ENCODE measurements at regions not wholly inside any gene's neighbourhood (a gene's known extent, or its start where the extent isn't known, plus 50 kb on each side); places are given as distances from the start of the nearest gene placed in this dataset.

DNA sequence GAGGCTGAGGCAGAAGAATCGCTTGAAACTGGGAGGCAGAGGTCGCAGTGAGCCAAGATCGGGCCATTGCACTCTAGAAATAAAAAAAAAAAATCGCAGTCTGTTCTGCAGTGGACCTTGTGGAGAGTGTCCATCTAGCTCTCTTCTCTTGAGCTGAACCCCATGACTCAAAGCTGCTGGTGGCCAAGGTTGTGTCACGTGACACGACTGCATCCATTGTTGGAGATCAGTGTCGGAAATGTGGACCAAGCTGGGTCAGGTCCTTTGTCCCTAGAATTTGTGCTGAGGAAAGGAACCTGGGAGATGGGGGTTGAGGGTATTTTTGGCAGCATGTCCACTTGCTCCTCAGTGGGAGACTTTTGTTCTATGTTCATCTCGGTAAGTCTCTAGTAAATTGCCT lies 564.8 kb upstream of the CDH4 start:
- TF ChIP-seq, protein P1, sequence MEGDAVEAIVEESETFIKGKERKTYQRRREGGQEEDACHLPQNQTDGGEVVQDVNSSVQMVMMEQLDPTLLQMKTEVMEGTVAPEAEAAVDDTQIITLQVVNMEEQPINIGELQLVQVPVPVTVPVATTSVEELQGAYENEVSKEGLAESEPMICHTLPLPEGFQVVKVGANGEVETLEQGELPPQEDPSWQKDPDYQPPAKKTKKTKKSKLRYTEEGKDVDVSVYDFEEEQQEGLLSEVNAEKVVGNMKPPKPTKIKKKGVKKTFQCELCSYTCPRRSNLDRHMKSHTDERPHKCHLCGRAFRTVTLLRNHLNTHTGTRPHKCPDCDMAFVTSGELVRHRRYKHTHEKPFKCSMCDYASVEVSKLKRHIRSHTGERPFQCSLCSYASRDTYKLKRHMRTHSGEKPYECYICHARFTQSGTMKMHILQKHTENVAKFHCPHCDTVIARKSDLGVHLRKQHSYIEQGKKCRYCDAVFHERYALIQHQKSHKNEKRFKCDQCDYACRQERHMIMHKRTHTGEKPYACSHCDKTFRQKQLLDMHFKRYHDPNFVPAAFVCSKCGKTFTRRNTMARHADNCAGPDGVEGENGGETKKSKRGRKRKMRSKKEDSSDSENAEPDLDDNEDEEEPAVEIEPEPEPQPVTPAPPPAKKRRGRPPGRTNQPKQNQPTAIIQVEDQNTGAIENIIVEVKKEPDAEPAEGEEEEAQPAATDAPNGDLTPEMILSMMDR (tag by site-specific recombination; IDR thresholded peaks at IDR 0.05): no peak
- no peak for TF ChIP-seq HOXA7 (CRISPR knock-in tag; IDR thresholded peaks at IDR 0.05; ENCODE audit: borderline replicate concordance)
- no peak for TF ChIP-seq KLF1 (tag by site-specific recombination; IDR thresholded peaks at IDR 0.05)
- TF ChIP-seq, protein P2, sequence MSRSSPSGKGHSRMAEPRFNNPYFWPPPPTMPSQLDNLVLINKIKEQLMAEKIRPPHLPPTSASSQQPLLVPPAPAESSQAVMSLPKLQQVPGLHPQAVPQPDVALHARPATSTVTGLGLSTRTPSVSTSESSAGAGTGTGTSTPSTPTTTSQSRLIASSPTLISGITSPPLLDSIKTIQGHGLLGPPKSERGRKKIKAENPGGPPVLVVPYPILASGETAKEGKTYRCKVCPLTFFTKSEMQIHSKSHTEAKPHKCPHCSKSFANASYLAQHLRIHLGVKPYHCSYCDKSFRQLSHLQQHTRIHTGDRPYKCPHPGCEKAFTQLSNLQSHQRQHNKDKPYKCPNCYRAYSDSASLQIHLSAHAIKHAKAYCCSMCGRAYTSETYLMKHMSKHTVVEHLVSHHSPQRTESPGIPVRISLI (tag by site-specific recombination; IDR thresholded peaks at IDR 0.05): no peak
- no peak for TF ChIP-seq REPIN1 (tag by site-specific recombination; IDR thresholded peaks at IDR 0.05; ENCODE audit: low read depth)
- TF ChIP-seq, protein P3, sequence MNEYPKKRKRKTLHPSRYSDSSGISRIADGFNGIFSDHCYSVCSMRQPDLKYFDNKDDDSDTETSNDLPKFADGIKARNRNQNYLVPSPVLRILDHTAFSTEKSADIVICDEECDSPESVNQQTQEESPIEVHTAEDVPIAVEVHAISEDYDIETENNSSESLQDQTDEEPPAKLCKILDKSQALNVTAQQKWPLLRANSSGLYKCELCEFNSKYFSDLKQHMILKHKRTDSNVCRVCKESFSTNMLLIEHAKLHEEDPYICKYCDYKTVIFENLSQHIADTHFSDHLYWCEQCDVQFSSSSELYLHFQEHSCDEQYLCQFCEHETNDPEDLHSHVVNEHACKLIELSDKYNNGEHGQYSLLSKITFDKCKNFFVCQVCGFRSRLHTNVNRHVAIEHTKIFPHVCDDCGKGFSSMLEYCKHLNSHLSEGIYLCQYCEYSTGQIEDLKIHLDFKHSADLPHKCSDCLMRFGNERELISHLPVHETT (tag by site-specific recombination; IDR thresholded peaks at IDR 0.05): no peak
- no peak for TF ChIP-seq ZNF510 (tag by site-specific recombination; IDR thresholded peaks at IDR 0.05; ENCODE audit: insufficient replicate concordance)
- no peak for TF ChIP-seq ZNF2 (tag by site-specific recombination; IDR thresholded peaks at IDR 0.05)

Measured in HEK293 (cell line).